ENCODE measurements at regions not wholly inside any gene's neighbourhood (a gene's known extent, or its start where the extent isn't known, plus 50 kb on each side); places are given as distances from the start of the nearest gene placed in this dataset.
A peak's percentile ranks its signal among the peaks of the same experiment; 100 is the strongest.

DNA sequence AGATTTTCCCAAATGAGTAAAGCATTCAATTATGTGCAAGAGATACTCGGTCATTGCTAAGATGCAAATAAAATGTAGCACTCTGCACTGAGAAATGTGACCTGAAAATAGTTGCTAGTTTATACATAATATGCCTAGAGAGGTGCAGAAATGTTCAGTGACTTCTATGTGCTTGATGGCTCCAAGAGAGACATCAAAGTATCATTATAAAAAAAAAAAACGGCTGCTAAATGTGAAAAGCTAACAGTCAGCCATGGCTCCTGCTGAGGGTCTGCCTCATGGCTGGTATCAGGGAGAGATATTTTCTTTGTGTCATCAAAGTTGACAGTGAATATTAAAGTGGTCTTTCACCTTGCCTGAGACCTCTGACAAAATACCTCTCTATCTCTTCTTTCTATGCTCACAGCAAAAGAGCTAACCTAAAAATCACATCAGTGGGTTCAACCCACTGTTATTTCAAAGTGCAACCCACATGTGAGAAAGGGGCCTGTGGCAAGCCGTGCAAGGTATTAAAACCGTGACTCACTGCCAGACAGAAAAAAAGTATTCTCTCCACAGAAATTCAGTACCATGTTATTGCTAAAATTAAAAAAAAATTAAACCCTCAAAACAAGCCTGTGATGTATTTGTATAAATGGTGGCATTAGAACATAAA, 259.0 kb downstream of the HIVEP2 start:
- H3K4me1 ChIP-seq (ENCODE audit: control insufficient read depth, insufficient read depth, low read length): no peaks in the 10 kb centered on the region
- intact Hi-C loops (cut with DNase I): no loop called here
- H3K9me3 ChIP-seq (ENCODE audit: control insufficient read depth, low read length): no peaks in the 10 kb centered on the region
- ATAC-seq: no peak
- 57% methylated on average over 4 of the region's 4 CpGs for WGBS
- no peak overlapping the region for H3K4me3 ChIP-seq (ENCODE audit: low read length)
- H3K27ac ChIP-seq (ENCODE audit: low read length): no peak overlapping the region
- no peaks in the 10 kb centered on the region for H3K27me3 ChIP-seq (ENCODE audit: control insufficient read depth, insufficient read depth)
- DNase-seq: no peak

DNA sequence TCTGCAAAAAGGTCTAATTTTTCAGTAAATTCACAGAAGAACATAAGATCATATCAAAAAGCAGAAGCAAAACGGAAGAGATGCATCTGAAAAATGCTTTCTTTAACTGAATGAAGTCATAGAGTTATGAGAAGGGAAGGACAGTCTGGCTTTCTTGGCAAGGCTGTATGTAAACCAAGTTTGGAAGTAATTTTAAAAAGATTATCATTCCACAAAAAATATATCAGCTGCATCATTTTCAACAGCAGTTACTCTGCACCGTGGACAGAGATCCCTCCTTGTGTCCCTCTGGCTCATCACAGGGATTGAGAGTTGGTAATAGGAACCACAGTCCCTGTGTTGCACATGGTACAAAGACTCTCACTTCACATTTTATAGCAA, 258.5 kb downstream of the HIVEP2 start:
- H3K4me1 ChIP-seq (ENCODE audit: control insufficient read depth, insufficient read depth, low read length): no peaks in the 10 kb centered on the region
- ATAC-seq: no peak
- H3K27me3 ChIP-seq (ENCODE audit: control insufficient read depth, insufficient read depth): no peaks in the 10 kb centered on the region
- H3K27ac ChIP-seq (ENCODE audit: low read length): no peak overlapping the region
- no peak for DNase-seq
- no peaks in the 10 kb centered on the region for H3K9me3 ChIP-seq (ENCODE audit: control insufficient read depth, low read length)
- intact Hi-C loops (cut with DNase I): no loop called here
- 37% methylated on average over 2 of the region's 2 CpGs for WGBS
- no peak overlapping the region for H3K4me3 ChIP-seq (ENCODE audit: low read length)

DNA sequence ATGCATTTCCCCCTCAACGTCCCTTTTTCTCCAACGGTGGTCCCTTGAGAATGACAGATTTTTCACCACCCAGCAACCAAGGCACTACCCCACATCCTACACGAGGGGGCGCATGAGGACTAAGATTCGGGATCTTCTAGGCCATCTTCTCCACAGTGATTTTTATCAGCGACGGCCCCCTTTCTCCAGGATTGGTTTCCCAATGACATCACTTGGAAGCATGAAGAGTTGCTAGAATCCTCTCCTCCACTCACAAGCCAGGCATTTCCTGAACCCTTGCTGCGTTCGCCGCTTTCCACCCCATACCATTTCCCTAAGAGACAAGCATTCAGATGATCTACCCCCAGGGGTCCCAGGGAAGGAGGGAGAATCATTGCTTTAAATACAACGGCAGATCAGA, 252.0 kb downstream of the HIVEP2 start:
- WGBS: 17% methylated on average over 11 of the region's 11 CpGs
- no peaks in the 10 kb centered on the region for H3K27me3 ChIP-seq (ENCODE audit: control insufficient read depth, insufficient read depth)
- DNase-seq: peak; percentile 61 to 70 (median 61)
- intact Hi-C loops (cut with DNase I): loop anchor here (2.0 to 10.0 kb wide), 7 partner anchors 252 to 734 kb away; partner anchors contain the start of gene HIVEP2 (in 1 of the 4)
- no peak overlapping the region for H3K4me3 ChIP-seq (ENCODE audit: low read length)
- no peaks in the 10 kb centered on the region for H3K4me1 ChIP-seq (ENCODE audit: control insufficient read depth, insufficient read depth, low read length)
- no peaks in the 10 kb centered on the region for H3K9me3 ChIP-seq (ENCODE audit: control insufficient read depth, low read length)
- no peak overlapping the region for H3K27ac ChIP-seq (ENCODE audit: low read length)
- ATAC-seq: peak; percentile 69 to 85

DNA sequence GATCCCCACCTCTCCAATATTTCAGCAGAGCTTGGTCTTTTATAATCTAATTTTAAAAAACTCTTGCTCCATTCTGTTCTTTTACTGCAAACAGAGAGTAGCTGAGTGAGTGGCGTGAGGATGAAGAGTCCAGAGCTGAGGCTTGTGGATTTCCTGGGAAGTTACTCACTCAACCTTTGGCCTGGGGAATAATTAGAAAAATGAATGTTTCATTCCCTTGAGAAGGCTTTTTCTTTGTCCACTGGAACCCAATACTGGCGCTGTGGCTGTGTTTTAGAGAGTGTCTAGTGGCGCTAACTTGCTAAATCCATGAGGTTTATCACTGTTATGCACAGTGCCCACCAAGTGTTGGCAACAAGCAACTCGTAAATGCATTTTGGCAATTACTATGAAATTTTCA, 251.5 kb downstream of the HIVEP2 start:
- WGBS: 78% methylated on average over 4 of the region's 4 CpGs

DNA sequence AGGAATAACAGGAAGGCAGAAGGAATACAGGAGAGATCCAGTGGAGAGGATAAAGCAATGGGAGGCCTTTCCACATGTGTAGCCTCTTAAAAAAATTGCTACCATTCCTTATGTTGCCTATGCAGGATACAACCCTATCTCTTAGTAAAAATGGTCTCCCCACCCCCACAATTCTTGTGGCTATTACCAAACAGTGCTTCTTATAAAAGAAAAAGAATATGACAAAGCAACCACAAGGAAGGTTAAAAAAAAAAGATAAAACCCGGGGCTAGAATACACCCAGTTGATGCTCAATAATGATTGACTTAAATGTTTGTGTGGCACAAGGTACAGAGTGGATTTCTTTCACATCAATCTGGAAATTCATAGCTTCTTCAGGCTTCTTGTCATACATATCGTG, 250.9 kb downstream of the HIVEP2 start:
- DNase-seq (no peak), ATAC-seq (no peak)
- Histone ChIP-seq H3K4me3 (ENCODE audit: low read length) (no peak overlapping the region), H3K27me3 (ENCODE audit: control insufficient read depth, insufficient read depth) (no peaks in the 10 kb centered on the region), H3K27ac (ENCODE audit: low read length) (no peak overlapping the region), H3K4me1 (ENCODE audit: control insufficient read depth, insufficient read depth, low read length) (peaks cover 2% of the 10 kb centered on the region), H3K9me3 (ENCODE audit: control insufficient read depth, low read length) (no peaks in the 10 kb centered on the region)
- intact Hi-C loops (cut with DNase I): loop anchor here (5.0 to 10.0 kb wide), 5 partner anchors 251 to 733 kb away; partner anchors contain the start of gene HIVEP2 (in 1 of the 4)
- 86% methylated on average over 2 of the region's 2 CpGs for WGBS

More for the DNA sequence above, 251.5 kb downstream of the HIVEP2 start:
- intact Hi-C loops (cut with DNase I): loop anchor here (2.0 to 10.0 kb wide), 7 partner anchors 251 to 734 kb away; partner anchors contain the start of gene HIVEP2 (in 1 of the 4)
- H3K9me3 ChIP-seq (ENCODE audit: control insufficient read depth, low read length): no peaks in the 10 kb centered on the region
- no peaks in the 10 kb centered on the region for H3K27me3 ChIP-seq (ENCODE audit: control insufficient read depth, insufficient read depth)
- DNase-seq: no peak
- H3K4me1 ChIP-seq (ENCODE audit: control insufficient read depth, insufficient read depth, low read length): peaks cover 2% of the 10 kb centered on the region
- no peak for ATAC-seq
- H3K27ac ChIP-seq (ENCODE audit: low read length): no peak overlapping the region
- H3K4me3 ChIP-seq (ENCODE audit: low read length): no peak overlapping the region

DNA sequence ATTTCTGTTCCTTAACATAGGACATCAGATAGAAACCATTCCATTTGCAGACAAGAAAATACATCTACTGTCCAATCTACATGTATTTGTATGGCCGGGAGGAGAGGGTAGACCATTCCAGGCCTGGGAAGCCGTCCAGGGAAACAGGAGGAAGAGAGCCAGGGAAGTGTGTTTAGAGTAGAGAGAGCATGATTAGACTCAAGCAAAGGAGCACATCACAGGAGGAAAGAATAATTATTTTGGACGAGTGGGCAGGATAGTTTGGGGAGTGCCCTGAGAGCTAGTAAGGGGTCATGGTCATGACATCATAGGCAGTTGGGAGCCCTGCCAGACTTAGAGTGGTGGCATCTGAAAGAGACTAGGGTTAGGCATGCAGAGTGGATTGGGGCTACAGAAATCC, 250.0 kb downstream of the HIVEP2 start:
- no peaks in the 10 kb centered on the region for H3K9me3 ChIP-seq (ENCODE audit: control insufficient read depth, low read length)
- peak; percentile 34 to 51 for ATAC-seq
- peaks cover 2% of the 10 kb centered on the region for H3K4me1 ChIP-seq (ENCODE audit: control insufficient read depth, insufficient read depth, low read length)
- WGBS: 19% methylated on average over 3 of the region's 3 CpGs
- intact Hi-C loops (cut with DNase I): loop anchor here (5.0 to 10.0 kb wide), 4 partner anchors 147 to 730 kb away; partner anchors contain the start of gene HIVEP2 (in 1 of the 4)
- H3K27ac ChIP-seq (ENCODE audit: low read length): no peak overlapping the region
- H3K4me3 ChIP-seq (ENCODE audit: low read length): no peak overlapping the region
- H3K27me3 ChIP-seq (ENCODE audit: control insufficient read depth, insufficient read depth): no peaks in the 10 kb centered on the region
- DNase-seq: peak in 2 of 3 donors; percentile 62 to 75

DNA sequence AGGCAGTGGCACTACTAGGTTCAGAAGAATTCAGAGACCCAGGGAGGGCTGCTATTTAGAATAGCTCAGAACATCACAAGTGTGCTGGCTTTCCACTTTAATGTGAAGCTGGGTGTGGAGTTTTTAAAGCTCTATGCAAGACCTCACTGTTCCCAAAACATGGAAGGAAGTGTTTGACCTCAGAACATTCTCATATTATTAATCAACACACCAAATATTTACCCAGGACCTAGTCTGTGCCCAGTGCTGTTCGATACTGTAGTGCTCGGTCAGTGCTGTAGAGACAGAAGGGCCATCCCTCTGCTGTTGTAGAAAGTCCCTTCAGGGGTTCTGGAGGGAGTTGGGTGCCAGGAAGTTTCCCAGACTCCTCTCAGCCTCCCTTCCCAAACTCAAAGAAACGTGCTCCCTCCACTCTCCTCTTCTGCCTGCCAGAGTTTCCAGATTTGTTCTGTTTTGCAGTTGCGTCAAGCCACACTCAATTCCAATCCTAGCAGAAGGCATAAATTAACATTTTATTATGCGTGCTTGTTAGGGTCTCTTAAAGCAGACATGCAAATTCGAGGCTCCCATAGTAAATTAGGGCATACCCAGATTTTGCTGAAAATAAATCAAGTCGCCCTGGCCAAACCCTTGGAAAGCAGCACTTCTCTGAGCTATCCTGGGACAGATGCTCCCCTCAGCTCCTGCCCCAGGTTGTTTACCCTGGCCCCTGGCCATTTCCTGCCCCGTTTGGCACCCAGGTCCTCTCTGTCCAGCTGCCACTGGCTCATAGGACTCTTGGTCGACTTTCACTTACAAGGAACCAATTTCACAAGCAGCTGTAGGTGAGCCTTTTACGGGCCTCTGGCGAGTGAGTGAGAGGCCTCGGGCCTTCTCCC, 248.6 kb downstream of the HIVEP2 start:
- H3K9me3 ChIP-seq (ENCODE audit: control insufficient read depth, low read length): no peaks in the 10 kb centered on the region
- ATAC-seq: peak in 1 of 2 donors; percentile 13

DNA sequence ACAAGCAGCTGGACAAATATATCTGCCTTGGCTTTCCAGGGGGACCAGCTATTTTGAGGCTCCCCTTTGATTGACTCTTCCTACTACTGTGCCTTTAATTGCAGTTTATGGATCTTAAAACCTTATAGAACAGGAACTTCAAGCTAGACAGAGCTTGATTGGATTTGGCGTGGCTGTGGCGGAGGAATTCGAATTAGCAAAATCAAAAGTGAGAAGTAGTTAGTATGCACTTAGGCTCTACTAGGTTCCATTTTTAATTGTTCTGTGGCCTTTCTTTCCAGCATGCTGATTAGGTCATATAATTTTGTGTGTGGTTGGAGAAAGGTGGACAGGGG, 248.0 kb downstream of the HIVEP2 start:
- Histone ChIP-seq H3K27me3 (ENCODE audit: control insufficient read depth, insufficient read depth) (no peaks in the 10 kb centered on the region), H3K9me3 (ENCODE audit: control insufficient read depth, low read length) (no peaks in the 10 kb centered on the region), H3K4me3 (ENCODE audit: low read length) (no peak overlapping the region), H3K4me1 (ENCODE audit: control insufficient read depth, insufficient read depth, low read length) (peaks cover 2% of the 10 kb centered on the region), H3K27ac (ENCODE audit: low read length) (no peak overlapping the region)
- intact Hi-C loops (cut with DNase I): loop anchor here (2.0 to 10.0 kb wide), 5 partner anchors 145 to 728 kb away; partner anchors contain the start of gene HIVEP2 (in 1 of the 4)
- ATAC-seq (no peak), DNase-seq (no peak)
- 94% methylated on average over 3 of the region's 3 CpGs for WGBS

More for the DNA sequence above, 248.6 kb downstream of the HIVEP2 start:
- no peak overlapping the region for H3K4me3 ChIP-seq (ENCODE audit: low read length)
- WGBS: 68% methylated on average over 12 of the region's 12 CpGs
- H3K27ac ChIP-seq (ENCODE audit: low read length): no peak overlapping the region
- intact Hi-C loops (cut with DNase I): loop anchor here (2.0 to 10.0 kb wide), 5 partner anchors 146 to 728 kb away; partner anchors contain the start of gene HIVEP2 (in 1 of the 4)
- peaks cover 2% of the 10 kb centered on the region for H3K4me1 ChIP-seq (ENCODE audit: control insufficient read depth, insufficient read depth, low read length)
- H3K27me3 ChIP-seq (ENCODE audit: control insufficient read depth, insufficient read depth): no peaks in the 10 kb centered on the region
- peak; percentile 30 to 67 (median 67) for DNase-seq

DNA sequence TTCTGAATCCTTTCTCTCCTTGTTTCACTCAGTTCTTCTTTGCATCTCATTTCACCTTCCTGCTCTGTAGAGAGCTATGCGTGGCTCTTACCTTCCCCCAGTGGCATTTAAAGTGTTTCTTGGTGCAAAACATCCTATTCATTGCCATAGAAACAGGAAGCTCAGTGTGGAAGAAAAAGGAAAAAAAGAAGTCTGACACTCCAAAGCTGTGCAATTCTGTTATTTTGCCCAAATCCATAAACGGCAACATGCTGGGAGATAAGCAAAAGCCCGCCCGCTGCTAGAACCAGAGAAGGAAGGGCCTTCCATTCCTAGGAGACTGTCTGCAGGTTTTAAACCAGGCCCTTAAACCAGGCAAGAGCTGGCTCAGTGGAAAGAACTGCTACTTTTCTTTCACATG, 247.1 kb downstream of the HIVEP2 start:
- Histone ChIP-seq H3K9me3 (ENCODE audit: control insufficient read depth, low read length) (no peaks in the 10 kb centered on the region), H3K27ac (ENCODE audit: low read length) (no peak overlapping the region), H3K4me3 (ENCODE audit: low read length) (no peak overlapping the region), H3K4me1 (ENCODE audit: control insufficient read depth, insufficient read depth, low read length) (peaks cover 2% of the 10 kb centered on the region), H3K27me3 (ENCODE audit: control insufficient read depth, insufficient read depth) (no peaks in the 10 kb centered on the region)
- 48% methylated on average over 4 of the region's 4 CpGs for WGBS
- intact Hi-C loops (cut with DNase I): loop anchor here (2.0 to 10.0 kb wide), 5 partner anchors 144 to 727 kb away; partner anchors contain the start of gene HIVEP2 (in 1 of the 4)
- no peak for ATAC-seq
- peak in 1 of 3 donors; percentile 44 for DNase-seq

DNA sequence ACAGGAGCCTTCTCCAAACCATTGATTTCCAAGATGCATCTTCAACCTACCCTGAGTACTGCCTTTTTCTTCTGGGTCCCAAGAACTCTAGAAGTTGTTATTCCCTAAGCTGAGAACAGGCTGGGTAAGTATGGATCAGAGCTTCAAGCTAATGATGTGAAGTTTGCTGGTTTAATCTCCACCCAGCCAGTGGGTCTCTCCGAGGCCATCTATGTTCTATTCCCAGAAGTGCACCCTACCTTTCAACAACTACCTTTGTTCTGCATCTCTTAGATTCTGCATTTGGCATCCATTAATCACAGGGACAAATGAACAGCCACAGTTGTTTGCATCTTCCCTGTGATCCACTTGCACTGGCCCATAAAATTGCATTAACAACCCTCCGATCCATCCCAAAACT, 246.2 kb downstream of the HIVEP2 start:
- Histone ChIP-seq H3K9me3 (ENCODE audit: control insufficient read depth, low read length) (no peaks in the 10 kb centered on the region), H3K4me3 (ENCODE audit: low read length) (no peak overlapping the region), H3K4me1 (ENCODE audit: control insufficient read depth, insufficient read depth, low read length) (peaks cover 2% of the 10 kb centered on the region), H3K27ac (ENCODE audit: low read length) (no peak overlapping the region), H3K27me3 (ENCODE audit: control insufficient read depth, insufficient read depth) (no peaks in the 10 kb centered on the region)
- DNase-seq: no peak
- WGBS: 93% methylated on average over 2 of the region's 2 CpGs
- intact Hi-C loops (cut with DNase I): loop anchor here (5.0 to 10.0 kb wide), 4 partner anchors 144 to 726 kb away; partner anchors contain the start of gene HIVEP2 (in 1 of the 4)
- no peak for ATAC-seq

DNA sequence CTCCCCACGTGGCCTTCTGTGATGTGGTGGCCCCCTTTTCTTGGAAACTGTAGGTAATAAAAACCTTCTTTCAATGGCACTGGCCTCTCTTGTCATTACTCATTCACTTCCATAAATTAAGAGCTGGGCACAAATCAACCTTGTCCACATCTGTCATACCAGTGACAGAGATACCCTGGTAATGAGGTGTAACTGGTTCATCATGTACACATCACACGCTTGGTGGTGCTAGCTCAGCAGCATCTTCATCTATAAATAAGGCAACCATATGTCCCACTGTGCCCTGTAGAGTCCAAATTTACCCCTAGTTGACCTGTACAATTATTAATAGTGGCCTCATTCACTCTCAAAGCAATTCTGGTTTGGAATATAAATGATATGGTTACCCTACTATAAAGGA, 245.6 kb downstream of the HIVEP2 start:
- DNase-seq: no peak
- Histone ChIP-seq H3K27ac (ENCODE audit: low read length) (no peak overlapping the region), H3K4me3 (ENCODE audit: low read length) (no peak overlapping the region), H3K9me3 (ENCODE audit: control insufficient read depth, low read length) (no peaks in the 10 kb centered on the region), H3K4me1 (ENCODE audit: control insufficient read depth, insufficient read depth, low read length) (peaks cover 2% of the 10 kb centered on the region), H3K27me3 (ENCODE audit: control insufficient read depth, insufficient read depth) (no peaks in the 10 kb centered on the region)
- intact Hi-C loops (cut with DNase I): loop anchor here (5.0 to 10.0 kb wide), 4 partner anchors 143 to 725 kb away; partner anchors contain the start of gene HIVEP2 (in 1 of the 4)
- WGBS: 93% methylated on average over 2 of the region's 2 CpGs
- ATAC-seq: no peak
